ENCODE measurements at regions not wholly inside any gene's neighbourhood (a gene's known extent, or its start where the extent isn't known, plus 50 kb on each side); places are given as distances from the start of the nearest gene placed in this dataset.

DNA sequence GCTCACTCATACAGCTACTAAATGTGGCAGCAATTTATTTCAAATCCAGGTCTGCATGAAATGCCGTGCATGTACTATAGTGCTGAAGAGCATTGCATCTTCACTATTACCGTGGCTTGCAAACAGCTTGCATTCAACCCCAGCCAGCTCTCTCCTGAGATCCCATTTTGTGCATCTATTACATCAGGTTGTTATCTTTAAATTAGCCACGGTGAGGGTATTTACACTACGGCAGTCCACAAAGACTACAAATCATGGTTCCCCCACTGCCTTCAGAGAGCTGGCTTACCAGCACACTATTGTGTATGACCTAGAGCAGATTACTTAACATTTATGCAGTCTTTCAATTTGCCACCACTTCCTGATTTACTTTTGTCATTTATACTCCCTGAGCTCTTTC, 621.3 kb upstream of the LRATD1 start:
- H3K9me3 ChIP-seq (ENCODE audit: severe bottlenecking), result no peaks in the 10 kb centered on the region
- no peaks in the 10 kb centered on the region for H3K4me1 ChIP-seq (ENCODE audit: insufficient read depth, poor library complexity, severe bottlenecking)
- no peak overlapping the region for H3K27ac ChIP-seq (ENCODE audit: poor library complexity, severe bottlenecking)
- no peaks in the 10 kb centered on the region for H3K36me3 ChIP-seq (ENCODE audit: low read depth)
- DNase-seq (ENCODE audit: low spot score), result no peak
- no peak for TF ChIP-seq CTCF (IDR thresholded peaks at IDR 0.05; ENCODE audit: poor library complexity, severe bottlenecking)
- no peak overlapping the region for H3K4me3 ChIP-seq (ENCODE audit: severe bottlenecking)
- H3K27me3 ChIP-seq (ENCODE audit: insufficient read depth, poor library complexity, severe bottlenecking), result no peaks in the 10 kb centered on the region
- ATAC-seq (ENCODE audit: low read depth), result no peak

DNA sequence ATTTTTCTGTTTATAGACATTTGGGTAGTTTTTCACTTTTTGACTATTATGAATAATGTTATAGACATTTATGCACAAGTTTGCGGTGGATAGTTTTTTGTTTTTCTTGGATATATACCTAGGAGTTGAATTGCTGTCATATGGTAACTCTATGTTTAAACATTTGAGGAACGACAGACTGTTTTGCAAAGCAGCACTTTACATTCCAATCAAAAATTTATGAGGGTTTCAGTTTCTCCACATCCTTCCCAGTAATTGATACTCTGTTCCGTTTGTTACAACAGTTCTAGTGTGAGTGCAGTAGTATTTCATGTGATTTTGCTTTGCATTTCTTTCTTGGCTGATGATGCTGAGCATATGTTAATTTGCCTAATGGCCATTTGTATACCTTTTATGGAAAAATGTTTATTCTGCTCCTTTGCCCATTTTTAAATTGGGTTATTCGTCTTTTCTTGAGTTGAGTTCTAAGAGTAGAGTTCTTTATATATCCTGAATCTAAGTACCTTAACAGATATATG, 617.3 kb upstream of the LRATD1 start:
- DNase-seq (ENCODE audit: low spot score) (no peak), ATAC-seq (ENCODE audit: low read depth) (no peak)
- Histone ChIP-seq H3K4me1 (ENCODE audit: insufficient read depth, poor library complexity, severe bottlenecking) (no peaks in the 10 kb centered on the region), H3K4me3 (ENCODE audit: severe bottlenecking) (no peak overlapping the region), H3K27ac (ENCODE audit: poor library complexity, severe bottlenecking) (no peak overlapping the region), H3K36me3 (ENCODE audit: low read depth) (no peaks in the 10 kb centered on the region), H3K27me3 (ENCODE audit: insufficient read depth, poor library complexity, severe bottlenecking) (no peaks in the 10 kb centered on the region), H3K9me3 (ENCODE audit: severe bottlenecking) (no peaks in the 10 kb centered on the region)
- no peak for TF ChIP-seq CTCF (IDR thresholded peaks at IDR 0.05; ENCODE audit: poor library complexity, severe bottlenecking)

DNA sequence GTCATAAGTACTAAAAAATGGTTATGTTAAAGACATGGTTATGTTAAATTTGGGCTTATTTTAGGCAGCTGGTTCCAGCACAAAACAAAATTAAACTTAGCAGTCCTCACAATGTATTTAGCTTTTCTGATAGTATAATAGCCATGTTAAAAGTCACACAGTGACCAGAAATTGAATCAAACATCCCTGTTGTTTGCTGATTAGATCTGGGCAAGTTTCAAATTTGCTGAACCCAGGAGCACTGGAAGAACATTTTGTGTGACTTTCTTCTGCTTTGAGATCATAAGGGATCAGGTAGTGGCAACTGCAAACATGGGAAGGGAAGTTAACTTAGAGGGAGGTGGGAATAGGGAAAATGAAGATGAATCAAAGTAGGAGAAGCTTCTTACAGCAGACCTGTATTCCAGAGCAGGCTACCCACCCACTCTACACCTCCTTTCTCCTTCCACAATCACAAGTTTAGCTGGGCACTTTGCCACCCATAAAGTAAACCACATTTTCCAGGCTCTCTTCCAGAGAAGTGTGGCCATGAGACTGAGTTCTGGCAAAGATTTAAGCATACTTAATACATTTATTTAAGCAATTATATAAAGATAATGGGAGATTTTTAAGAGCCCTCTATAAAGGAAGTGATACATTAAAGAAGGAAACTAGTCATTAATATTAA, 616.1 kb upstream of the LRATD1 start:
- Histone ChIP-seq H3K36me3 (ENCODE audit: low read depth) (no peaks in the 10 kb centered on the region), H3K27me3 (ENCODE audit: insufficient read depth, poor library complexity, severe bottlenecking) (no peaks in the 10 kb centered on the region), H3K9me3 (ENCODE audit: severe bottlenecking) (no peaks in the 10 kb centered on the region), H3K27ac (ENCODE audit: poor library complexity, severe bottlenecking) (no peak overlapping the region), H3K4me1 (ENCODE audit: insufficient read depth, poor library complexity, severe bottlenecking) (peaks cover 2% of the 10 kb centered on the region), H3K4me3 (ENCODE audit: severe bottlenecking) (no peak overlapping the region)
- ATAC-seq (ENCODE audit: low read depth), result no peak
- DNase-seq (ENCODE audit: low spot score), result no peak
- no peak for TF ChIP-seq CTCF (IDR thresholded peaks at IDR 0.05; ENCODE audit: poor library complexity, severe bottlenecking)

DNA sequence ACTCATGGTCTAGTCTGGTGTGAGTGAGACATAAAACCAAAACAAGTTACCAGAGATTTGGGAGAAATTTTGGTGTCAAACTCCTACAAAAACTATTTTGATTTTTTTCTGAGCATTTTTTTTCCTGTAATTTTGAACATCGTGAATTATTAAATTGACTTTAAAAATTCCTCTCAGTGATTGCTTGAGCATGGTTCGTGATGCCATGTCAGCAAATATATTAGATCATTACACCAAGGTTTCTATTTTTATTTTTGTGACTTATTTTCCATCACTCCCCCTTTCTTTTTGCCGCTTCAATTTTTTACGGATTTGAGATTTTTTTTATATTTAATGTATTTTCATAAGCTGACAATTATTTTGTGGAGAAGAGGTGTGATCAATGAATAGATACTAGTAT, 613.9 kb upstream of the LRATD1 start:
- DNase-seq (ENCODE audit: low spot score) (no peak), ATAC-seq (ENCODE audit: low read depth) (no peak)
- H3K27ac ChIP-seq (ENCODE audit: poor library complexity, severe bottlenecking), result no peak overlapping the region
- no peaks in the 10 kb centered on the region for H3K36me3 ChIP-seq (ENCODE audit: low read depth)
- no peak overlapping the region for H3K4me3 ChIP-seq (ENCODE audit: severe bottlenecking)
- no peaks in the 10 kb centered on the region for H3K9me3 ChIP-seq (ENCODE audit: severe bottlenecking)
- H3K4me1 ChIP-seq (ENCODE audit: insufficient read depth, poor library complexity, severe bottlenecking), result peaks cover 2% of the 10 kb centered on the region
- TF ChIP-seq CTCF (IDR thresholded peaks at IDR 0.05; ENCODE audit: poor library complexity, severe bottlenecking), result no peak
- no peaks in the 10 kb centered on the region for H3K27me3 ChIP-seq (ENCODE audit: insufficient read depth, poor library complexity, severe bottlenecking)

- DNase-seq (ENCODE audit: low spot score) (no peak), ATAC-seq (ENCODE audit: low read depth) (no peak)
- Histone ChIP-seq H3K36me3 (ENCODE audit: low read depth) (no peaks in the 10 kb centered on the region), H3K4me3 (ENCODE audit: severe bottlenecking) (no peak overlapping the region), H3K27ac (ENCODE audit: poor library complexity, severe bottlenecking) (no peak overlapping the region), H3K9me3 (ENCODE audit: severe bottlenecking) (no peaks in the 10 kb centered on the region), H3K27me3 (ENCODE audit: insufficient read depth, poor library complexity, severe bottlenecking) (no peaks in the 10 kb centered on the region), H3K4me1 (ENCODE audit: insufficient read depth, poor library complexity, severe bottlenecking) (peaks cover 2% of the 10 kb centered on the region)
- TF ChIP-seq CTCF (IDR thresholded peaks at IDR 0.05; ENCODE audit: poor library complexity, severe bottlenecking), result no peak
These were observed 609.0 kb upstream of the LRATD1 start for GRCh38 chr2:14023558-14023957.

Measured in RWPE2 (cell line).